Esophagus muscularis mucosa (tissue), 4 donors: ENCODE measurements at regions not wholly inside any gene's neighbourhood (a gene's known extent, or its start where the extent isn't known, plus 50 kb on each side); places are given as distances from the start of the nearest gene placed in this dataset.

Experiments
- DNase-seq: peaks from one replicate; pipeline ENCODE4 v3.0.0-alpha.2; 2017; ENCODE audit errors: extremely low spot score
- H3K27ac ChIP-seq, 4 donors: fragments of 200-600 bp; sonication (generic); replicated peaks in 1 of 4; 1 replicate in 3 of 4; 2 replicates in 1 of 4; pipeline ENCODE4 v1.5.1; 2016 to 2019; ENCODE audit warnings: mild to moderate bottlenecking in 1 of 4
- H3K27me3 ChIP-seq, 4 donors: fragments of 200-600 bp; sonication (generic); one replicate each; pipeline versions ENCODE4 v1.5.1 to v1.6.0; 2016 to 2019
- H3K36me3 ChIP-seq, 4 donors: fragments of 200-600 bp; sonication (generic); one replicate each; pipeline ENCODE4 v1.5.1; 2016 to 2019
- H3K4me1 ChIP-seq, 4 donors: fragments of 200-600 bp; sonication (generic); one replicate each; pipeline ENCODE4 v1.5.1; 2016 to 2019
- H3K4me3 ChIP-seq, 4 donors: fragments of 200-600 bp; sonication (generic); 1 replicate in 2 of 4; 2 replicates in 2 of 4; pipeline ENCODE4 v1.5.1; 2016 to 2019; ENCODE audit warnings: mild to moderate bottlenecking in 4 of 4, moderate library complexity in 1 of 4
- H3K9me3 ChIP-seq, 4 donors: fragments of 200-600 bp; sonication (generic); 1 replicate in 3 of 4; 2 replicates in 1 of 4; pipeline ENCODE4 v1.5.1; 2016 to 2019
- CTCF ChIP-seq, 3 experiments: fragments of 200-600 bp in 2 of 3; fragments of 450-650 bp in 1 of 3; sonication (generic) in 2 of 3; IDR thresholded peaks; one replicate each; pipeline ENCODE4 v1.5.1; 2017 to 2019; ENCODE audit warnings: antibody characterized with exemption in 3 of 3, mild to moderate bottlenecking in 2 of 3, moderate library complexity in 1 of 3
- EP300 ChIP-seq: sonication (generic); formaldehyde crosslinking; IDR thresholded peaks from one replicate; pipeline ENCODE4 v1.6.1; 2017; ENCODE audit warnings: antibody characterized with exemption
- POLR2A ChIP-seq: fragments of 450-650 bp; IDR thresholded peaks from one replicate; pipeline ENCODE4 v1.6.1; 2017; ENCODE audit warnings: antibody characterized with exemption, moderate library complexity, mild to moderate bottlenecking, low read depth
- POLR2AphosphoS5 ChIP-seq, 2 donors: sonication (generic); formaldehyde crosslinking; IDR thresholded peaks; one replicate each; pipeline ENCODE4 v1.6.1; 2017; ENCODE audit warnings: antibody characterized with exemption in 2 of 2
- WGBS: methylation state at CpG from one replicate; pipeline ENCODE4 v1.1.5; 2018; 5-methylcytosine and 5-hydroxymethylcytosine counted together
- intact Hi-C: fragments of 100-400 bp; cut with DNase I; formaldehyde crosslinking; loops from one replicate; pipeline ENCODE4 v1.15.1; 2023

DNA sequence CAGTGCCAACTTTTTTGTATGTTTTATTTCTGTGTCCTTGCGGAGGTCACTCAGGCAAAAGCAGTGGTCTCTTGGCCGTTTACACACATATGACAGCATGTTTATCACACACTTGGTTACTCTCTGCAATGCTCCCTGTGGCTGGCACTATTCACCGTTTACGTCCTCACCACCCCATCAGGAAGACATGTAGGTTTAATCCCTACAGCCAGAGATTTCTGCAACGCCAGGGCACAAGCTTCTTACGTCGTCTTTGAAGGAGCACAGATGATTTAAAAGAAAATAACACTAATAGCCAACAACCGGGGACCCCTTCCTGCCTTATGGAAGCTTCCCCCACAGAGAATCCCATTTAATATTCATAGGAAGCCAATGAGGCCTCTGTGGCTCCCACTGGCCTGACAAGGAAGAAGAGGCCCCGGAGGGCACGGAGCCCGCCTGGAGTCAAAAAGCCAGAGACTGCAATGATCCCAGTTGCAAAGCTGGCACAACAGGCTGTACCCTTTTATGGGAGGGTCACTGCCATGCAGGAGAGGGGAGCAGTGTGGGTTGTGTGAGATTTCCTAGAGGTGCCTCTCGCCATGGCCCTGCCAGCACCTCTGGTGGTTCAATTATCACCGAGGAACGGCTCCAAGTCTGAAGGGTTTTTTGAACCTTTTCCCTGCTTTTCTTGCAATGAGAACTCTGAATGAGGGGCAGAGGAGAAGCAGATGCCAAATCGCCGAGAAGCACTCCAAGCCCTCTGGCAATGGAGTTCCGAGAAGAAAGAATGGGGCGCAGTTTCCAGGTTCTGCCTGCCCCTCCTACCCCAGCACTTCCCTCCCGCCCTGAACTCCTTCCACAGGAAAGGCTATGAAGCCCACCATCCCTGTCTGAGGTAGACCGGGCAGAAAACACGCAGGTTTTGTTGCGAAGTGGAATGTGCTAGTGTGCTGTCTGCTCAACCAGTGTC is 96.2 kb downstream of the THBS2 start:
- no peak for TF ChIP-seq CTCF (IDR thresholded peaks at IDR 0.05)
- TF ChIP-seq POLR2A = no peak
- TF ChIP-seq EP300 = no peak
- TF ChIP-seq POLR2AphosphoS5 (IDR thresholded peaks at IDR 0.05) = no peak
- H3K27ac ChIP-seq = peak overlapping the region; percentile 18 to 79 (median 28)
- H3K4me1 ChIP-seq = peaks cover 13 to 52% (median 45%) of the 10 kb centered on the region in 4 donors
- intact Hi-C loops = no loop called here
- H3K36me3 ChIP-seq = no peaks in the 10 kb centered on the region
- peak; percentile 87 for DNase-seq
- H3K4me3 ChIP-seq = peak overlapping the region in 2 of 4 donors; percentile 17 to 28
- no peaks in the 10 kb centered on the region for H3K9me3 ChIP-seq
- no peaks in the 10 kb centered on the region for H3K27me3 ChIP-seq
- WGBS = 76% methylated on average over 22 of the region's 22 CpGs

DNA sequence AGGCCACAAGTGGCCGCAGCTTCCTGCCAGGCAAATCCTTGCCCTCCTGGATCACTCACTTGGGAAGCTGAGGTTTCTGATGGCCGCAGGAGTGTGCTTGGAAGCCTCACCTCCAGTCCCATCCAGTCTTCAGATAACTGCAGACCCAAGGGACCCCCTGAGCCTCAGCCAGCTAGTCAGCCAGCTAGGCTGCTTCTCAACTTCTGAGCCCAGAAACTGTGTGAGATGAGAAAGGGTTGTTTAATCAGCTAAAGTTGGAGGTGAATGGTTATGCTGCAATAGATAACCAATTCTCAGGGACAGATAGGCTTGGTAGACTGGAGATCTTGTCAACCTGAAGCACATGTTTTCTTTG is 96.9 kb downstream of the THBS2 start:
- no peak for DNase-seq
- intact Hi-C loops = no loop called here
- Histone ChIP-seq H3K9me3 (no peaks in the 10 kb centered on the region), H3K27ac (no peak overlapping the region), H3K4me3 (no peak overlapping the region), H3K27me3 (no peaks in the 10 kb centered on the region), H3K4me1 (peaks cover 13 to 45% (median 41%) of the 10 kb centered on the region in 4 donors), H3K36me3 (no peaks in the 10 kb centered on the region)
- WGBS = no CpG with 5 or more reads among the region's 2 CpGs
- TF ChIP-seq POLR2AphosphoS5 (IDR thresholded peaks at IDR 0.05) = no peak
- no peak for TF ChIP-seq CTCF (IDR thresholded peaks at IDR 0.05)
- TF ChIP-seq EP300 = no peak
- no peak for TF ChIP-seq POLR2A

DNA sequence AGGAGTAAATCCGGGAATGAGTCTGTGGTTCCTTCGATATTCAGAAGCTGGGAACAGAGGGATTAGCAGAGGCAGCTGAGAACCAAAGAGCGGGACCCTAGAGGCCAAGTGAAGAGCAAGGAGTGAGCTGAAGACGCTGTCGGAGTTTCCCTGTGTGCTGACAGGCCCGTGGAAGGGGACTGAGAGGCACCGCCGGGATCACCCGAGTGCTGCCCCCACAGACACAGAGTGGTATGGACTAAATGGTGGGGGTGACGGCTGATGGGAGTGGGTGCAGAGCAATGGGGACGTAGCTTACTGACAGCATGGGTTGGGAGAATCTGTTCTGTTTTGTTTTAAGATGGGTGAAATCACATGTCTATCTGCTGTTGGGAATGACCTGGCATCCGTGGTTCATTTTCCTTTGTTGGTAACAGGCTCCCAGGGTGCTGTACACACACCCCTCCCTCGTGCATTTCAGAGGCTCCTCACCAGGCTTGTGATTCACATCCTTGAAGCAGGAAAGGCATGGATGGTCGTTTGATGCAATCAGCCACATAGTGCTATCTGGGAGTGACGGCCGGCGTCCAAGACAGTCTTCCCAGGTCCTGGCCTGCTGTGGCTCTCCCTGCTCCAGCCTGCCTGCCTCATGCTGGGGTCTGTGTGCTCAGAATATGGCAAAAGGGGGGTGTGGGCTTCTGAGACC is 97.4 kb downstream of the THBS2 start:
- Histone ChIP-seq H3K27ac (no peak overlapping the region), H3K4me3 (no peak overlapping the region), H3K36me3 (no peaks in the 10 kb centered on the region), H3K4me1 (peaks cover 13 to 40% (median 35%) of the 10 kb centered on the region in 4 donors), H3K9me3 (peaks cover 0 to 4% (median under 1%) of the 10 kb centered on the region in 4 donors), H3K27me3 (no peaks in the 10 kb centered on the region)
- TF ChIP-seq POLR2A (no peak), EP300 (no peak), POLR2AphosphoS5 (IDR thresholded peaks at IDR 0.05) (no peak), CTCF (IDR thresholded peaks at IDR 0.05) (no peak)
- intact Hi-C loops = no loop called here
- 85% methylated on average over 17 of the region's 17 CpGs for WGBS
- DNase-seq = peak; percentile 77

DNA sequence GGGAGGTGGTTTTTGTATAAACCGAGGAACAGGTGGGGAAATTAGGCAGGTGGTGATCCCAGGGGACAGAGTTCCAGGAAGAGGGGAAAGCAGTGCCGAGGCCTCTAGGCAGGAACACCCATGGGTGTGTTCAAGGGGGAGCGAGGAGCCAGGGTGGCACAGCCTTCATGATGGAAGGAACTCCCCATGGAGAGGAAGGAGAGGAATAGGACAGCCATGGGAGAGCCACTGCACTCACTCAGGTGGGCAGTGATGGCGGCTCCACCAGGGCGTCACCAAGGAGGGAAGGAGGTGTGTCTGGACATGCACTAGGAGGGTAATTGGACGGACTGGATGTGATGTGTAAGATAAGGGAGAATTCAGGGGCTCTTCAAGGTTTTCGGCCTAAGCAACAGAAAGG is 98.2 kb downstream of the THBS2 start:
- DNase-seq = peak; percentile 64
- 94% methylated on average over 7 of the region's 7 CpGs for WGBS

More for the DNA sequence above, 98.2 kb downstream of the THBS2 start:
- Histone ChIP-seq H3K4me1 (peaks cover 13 to 34% (median 31%) of the 10 kb centered on the region in 4 donors), H3K27ac (no peak overlapping the region), H3K27me3 (no peaks in the 10 kb centered on the region), H3K36me3 (no peaks in the 10 kb centered on the region), H3K9me3 (peaks cover 0 to 8% (median 4%) of the 10 kb centered on the region in 4 donors), H3K4me3 (no peak overlapping the region)
- TF ChIP-seq CTCF (IDR thresholded peaks at IDR 0.05) (no peak), EP300 (no peak), POLR2AphosphoS5 (IDR thresholded peaks at IDR 0.05) (no peak), POLR2A (no peak)
- intact Hi-C loops = no loop called here
